Panc1 (cell line): ENCODE measurements at regions not wholly inside any gene's neighbourhood (a gene's known extent, or its start where the extent isn't known, plus 50 kb on each side); places are given as distances from the start of the nearest gene placed in this dataset.

Experiments
- ATAC-seq: fragments of 200-7000 bp; cut with Tn5 transposase; 2 replicates; pipeline ENCODE4 v1.9.1; 2020; ENCODE audit warnings: mild to moderate bottlenecking, moderate library complexity
- BruUV-seq: library from RNA; stranded (reverse); fragments of 400-500 nt; replicated peaks from 2 replicates; lab custom pipeline; 2021; lab: Mats Ljungman, UMichigan
- CTCF ChIA-PET: fragments of 300-600 bp; sonication (Branson Sonifier 250); formaldehyde crosslinking; loops from one replicate; lab custom pipeline; 2022; ENCODE audit warnings: antibody characterized with exemption; lab: Charles Lee
- POLR2A ChIA-PET: fragments of 300-600 bp; sonication (Branson Sonifier 250); formaldehyde crosslinking; loops from one replicate; lab custom pipeline; 2022; ENCODE audit warnings: antibody characterized with exemption; lab: Charles Lee
- DNase-seq: peaks from one replicate; pipeline ENCODE4 v3.0.0-alpha.2; 2010; ENCODE audit warnings: low read depth, low spot score
- H3K27ac ChIP-seq: 2 replicates; pipeline ENCODE4 v1.5.1; 2011; ENCODE audit warnings: mild to moderate bottlenecking, low read length, inconsistent platforms
- H3K27me3 ChIP-seq: fragments of 200-500 bp; sonication (Bioruptor generic); 2 replicates; pipeline ENCODE4 v1.6.0; 2014; ENCODE audit warnings: low read length, inconsistent platforms; ENCODE audit not compliant: control insufficient read depth, insufficient read depth
- H3K36me3 ChIP-seq: fragments of 200-500 bp; sonication (Bioruptor generic); 2 replicates; pipeline ENCODE4 v1.5.1; 2014; ENCODE audit warnings: inconsistent platforms, mild to moderate bottlenecking, low read length, moderate library complexity; ENCODE audit not compliant: control insufficient read depth, insufficient read depth
- H3K4me1 ChIP-seq: 2 replicates; pipeline ENCODE4 v1.5.1; 2011; ENCODE audit warnings: inconsistent platforms, mild to moderate bottlenecking, low read length, moderate library complexity; ENCODE audit not compliant: control insufficient read depth, insufficient read depth
- H3K4me3 ChIP-seq, 2 experiments: 2 replicates each; pipeline ENCODE4 v1.5.1; 2011 to 2012; ENCODE audit warnings: low read depth in 2 of 2, low read length in 2 of 2, mild to moderate bottlenecking in 2 of 2, inconsistent platforms in 1 of 2, moderate library complexity in 1 of 2
- H3K9me3 ChIP-seq: fragments of 200-500 bp; sonication (Bioruptor generic); 2 replicates; pipeline ENCODE4 v1.5.1; 2014; ENCODE audit warnings: low read depth, mild to moderate bottlenecking, inconsistent platforms, low read length, moderate library complexity; ENCODE audit not compliant: control insufficient read depth, insufficient read depth
- POLR2AphosphoS5 ChIP-seq: IDR thresholded peaks from 2 replicates; pipeline ENCODE4 v1.6.1; 2012; ENCODE audit warnings: mild to moderate bottlenecking, low read depth, low read length, moderate library complexity
- SIN3A ChIP-seq: IDR thresholded peaks from 2 replicates; pipeline ENCODE4 v1.6.1; 2012; ENCODE audit warnings: low read depth, mild to moderate bottlenecking, low read length, moderate library complexity, borderline replicate concordance; ENCODE audit not compliant: insufficient read depth
- TCF7L2 ChIP-seq: IDR thresholded peaks from 2 replicates; pipeline ENCODE4 v1.6.1; 2011; ENCODE audit warnings: mild to moderate bottlenecking, low read depth, low read length, inconsistent platforms
- in situ Hi-C: cut with HindIII; loops from 2 replicates; pipeline ENCODE4 v1.10.0; 2016; ENCODE audit warnings: low sequenced_read_pairs, low pct_unique_long_range_greater_than_20kb
- intact Hi-C: fragments of 100-400 bp; cut with micrococcal nuclease; formaldehyde crosslinking; loops from one replicate; pipeline ENCODE4 v1.10.0; 2022; ENCODE audit not compliant: unreplicated experiment
- TF ChIP-seq, protein P1 (sequence below): fragments of 450-650 bp; IDR thresholded peaks from 2 replicates; pipeline ENCODE4 v1.5.1; 2017; ENCODE audit warnings: mild to moderate bottlenecking
- TF ChIP-seq, protein P2 (sequence below), 2 experiments: IDR thresholded peaks; 2 replicates each; pipeline ENCODE4 v1.6.1; 2011 to 2012; ENCODE audit warnings: low read depth in 2 of 2, control low read depth in 1 of 2, low read length in 1 of 2, mild to moderate bottlenecking in 1 of 2, moderate library complexity in 1 of 2; ENCODE audit not compliant: insufficient read depth in 1 of 2

DNA sequence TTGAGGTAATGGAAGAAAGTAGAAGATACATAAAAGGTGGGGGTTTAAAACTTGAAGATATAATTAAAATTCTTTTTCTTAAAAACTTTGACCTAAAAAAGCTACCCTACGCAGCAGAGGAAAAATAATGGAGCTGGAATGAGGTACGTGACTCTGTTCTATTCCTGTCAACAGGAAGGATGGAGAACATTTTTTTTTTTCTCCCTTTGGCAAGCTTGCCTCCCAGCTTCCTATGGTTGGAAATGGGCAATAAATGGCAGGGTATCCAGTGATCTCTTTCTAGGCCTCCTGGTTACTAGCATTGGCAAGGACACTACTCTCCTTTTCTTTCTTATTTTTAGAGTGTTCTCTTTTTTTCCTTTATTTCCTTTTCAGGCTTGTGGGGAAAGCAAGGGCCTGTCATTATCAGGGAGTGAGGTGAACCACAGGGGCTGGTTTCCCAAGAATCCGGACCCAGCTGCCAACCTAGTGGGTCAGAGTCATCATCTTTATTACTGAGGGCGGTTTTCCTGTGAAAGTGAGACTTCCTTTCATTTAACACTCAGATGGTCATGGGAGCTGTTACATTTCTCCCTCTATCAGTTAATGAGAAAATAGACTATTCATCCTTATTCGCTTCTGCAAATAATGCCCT is 224.6 kb downstream of the SPRY1 start:
- Histone ChIP-seq H3K27ac (peak overlapping the region; percentile 44; the same call in 1 of the 2 replicates), H3K4me1 (no peaks in the 10 kb centered on the region), H3K9me3 (no peaks in the 10 kb centered on the region), H3K27me3 (no peaks in the 10 kb centered on the region), H3K36me3 (no peaks in the 10 kb centered on the region), H3K4me3 (no peak overlapping the region)
- TF ChIP-seq TCF7L2 (no peak), SIN3A (no peak), POLR2AphosphoS5 (no peak)
- TF ChIP-seq, protein P1, sequence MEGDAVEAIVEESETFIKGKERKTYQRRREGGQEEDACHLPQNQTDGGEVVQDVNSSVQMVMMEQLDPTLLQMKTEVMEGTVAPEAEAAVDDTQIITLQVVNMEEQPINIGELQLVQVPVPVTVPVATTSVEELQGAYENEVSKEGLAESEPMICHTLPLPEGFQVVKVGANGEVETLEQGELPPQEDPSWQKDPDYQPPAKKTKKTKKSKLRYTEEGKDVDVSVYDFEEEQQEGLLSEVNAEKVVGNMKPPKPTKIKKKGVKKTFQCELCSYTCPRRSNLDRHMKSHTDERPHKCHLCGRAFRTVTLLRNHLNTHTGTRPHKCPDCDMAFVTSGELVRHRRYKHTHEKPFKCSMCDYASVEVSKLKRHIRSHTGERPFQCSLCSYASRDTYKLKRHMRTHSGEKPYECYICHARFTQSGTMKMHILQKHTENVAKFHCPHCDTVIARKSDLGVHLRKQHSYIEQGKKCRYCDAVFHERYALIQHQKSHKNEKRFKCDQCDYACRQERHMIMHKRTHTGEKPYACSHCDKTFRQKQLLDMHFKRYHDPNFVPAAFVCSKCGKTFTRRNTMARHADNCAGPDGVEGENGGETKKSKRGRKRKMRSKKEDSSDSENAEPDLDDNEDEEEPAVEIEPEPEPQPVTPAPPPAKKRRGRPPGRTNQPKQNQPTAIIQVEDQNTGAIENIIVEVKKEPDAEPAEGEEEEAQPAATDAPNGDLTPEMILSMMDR, result no peak
- TF ChIP-seq, protein P2, sequence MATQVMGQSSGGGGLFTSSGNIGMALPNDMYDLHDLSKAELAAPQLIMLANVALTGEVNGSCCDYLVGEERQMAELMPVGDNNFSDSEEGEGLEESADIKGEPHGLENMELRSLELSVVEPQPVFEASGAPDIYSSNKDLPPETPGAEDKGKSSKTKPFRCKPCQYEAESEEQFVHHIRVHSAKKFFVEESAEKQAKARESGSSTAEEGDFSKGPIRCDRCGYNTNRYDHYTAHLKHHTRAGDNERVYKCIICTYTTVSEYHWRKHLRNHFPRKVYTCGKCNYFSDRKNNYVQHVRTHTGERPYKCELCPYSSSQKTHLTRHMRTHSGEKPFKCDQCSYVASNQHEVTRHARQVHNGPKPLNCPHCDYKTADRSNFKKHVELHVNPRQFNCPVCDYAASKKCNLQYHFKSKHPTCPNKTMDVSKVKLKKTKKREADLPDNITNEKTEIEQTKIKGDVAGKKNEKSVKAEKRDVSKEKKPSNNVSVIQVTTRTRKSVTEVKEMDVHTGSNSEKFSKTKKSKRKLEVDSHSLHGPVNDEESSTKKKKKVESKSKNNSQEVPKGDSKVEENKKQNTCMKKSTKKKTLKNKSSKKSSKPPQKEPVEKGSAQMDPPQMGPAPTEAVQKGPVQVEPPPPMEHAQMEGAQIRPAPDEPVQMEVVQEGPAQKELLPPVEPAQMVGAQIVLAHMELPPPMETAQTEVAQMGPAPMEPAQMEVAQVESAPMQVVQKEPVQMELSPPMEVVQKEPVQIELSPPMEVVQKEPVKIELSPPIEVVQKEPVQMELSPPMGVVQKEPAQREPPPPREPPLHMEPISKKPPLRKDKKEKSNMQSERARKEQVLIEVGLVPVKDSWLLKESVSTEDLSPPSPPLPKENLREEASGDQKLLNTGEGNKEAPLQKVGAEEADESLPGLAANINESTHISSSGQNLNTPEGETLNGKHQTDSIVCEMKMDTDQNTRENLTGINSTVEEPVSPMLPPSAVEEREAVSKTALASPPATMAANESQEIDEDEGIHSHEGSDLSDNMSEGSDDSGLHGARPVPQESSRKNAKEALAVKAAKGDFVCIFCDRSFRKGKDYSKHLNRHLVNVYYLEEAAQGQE (IDR thresholded peaks at IDR 0.05; ENCODE audit: insufficient read depth in 1 of 2, low read depth in 2 of 2, low read length in 1 of 2), result no peak
- POLR2A ChIA-PET, result no interaction called here
- in situ Hi-C loops (no loop called here), intact Hi-C loops (no loop called here)
- no peak for DNase-seq
- no peak for ATAC-seq
- BruUV-seq, result no TSS peak
- CTCF ChIA-PET, result no interaction called here

DNA sequence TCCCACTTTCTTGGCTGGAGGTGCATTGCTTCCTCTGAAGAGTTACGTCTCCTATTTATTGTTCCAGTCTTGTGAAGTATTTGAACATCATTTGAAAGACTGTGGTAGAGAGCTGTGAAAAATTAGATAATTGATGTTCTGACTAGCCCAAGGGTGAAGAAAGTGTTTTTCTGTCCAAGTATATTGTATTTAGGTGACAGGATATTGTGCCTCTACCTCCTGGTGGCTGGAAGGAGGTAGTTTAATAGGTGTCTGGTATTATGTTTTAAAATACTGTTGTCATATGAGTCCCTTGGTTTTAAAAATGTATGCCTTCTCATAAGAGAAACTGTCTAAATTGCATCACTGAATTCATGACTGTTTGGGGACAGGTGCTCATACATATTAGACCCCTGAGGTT is 226.0 kb downstream of the SPRY1 start:
- no TSS peak for BruUV-seq
- in situ Hi-C loops (no loop called here), intact Hi-C loops (no loop called here)
- DNase-seq, result no peak
- no peaks in the 10 kb centered on the region for H3K27me3 ChIP-seq
- H3K9me3 ChIP-seq, result no peaks in the 10 kb centered on the region
- no peak for ATAC-seq
- TF ChIP-seq, protein P2 (IDR thresholded peaks at IDR 0.05; ENCODE audit: insufficient read depth in 1 of 2, low read depth in 2 of 2, low read length in 1 of 2), result no peak
- no peak for TF ChIP-seq SIN3A
- TF ChIP-seq, protein P1, result no peak
- TF ChIP-seq POLR2AphosphoS5, result no peak
- no peak for TF ChIP-seq TCF7L2
- CTCF ChIA-PET, result no interaction called here
- H3K4me3 ChIP-seq, result no peak overlapping the region
- no peaks in the 10 kb centered on the region for H3K36me3 ChIP-seq
- no peaks in the 10 kb centered on the region for H3K4me1 ChIP-seq
- POLR2A ChIA-PET, result no interaction called here
- no peak overlapping the region for H3K27ac ChIP-seq
